ENCODE measurements at regions not wholly inside any gene's neighbourhood (a gene's known extent, or its start where the extent isn't known, plus 50 kb on each side); places are given as distances from the start of the nearest gene placed in this dataset.

GRCh38 chr6:128686084-128686483 is 165.7 kb upstream of the PTPRK start:
- Histone ChIP-seq H3K9me3 (peaks cover 0 to 2% of the 10 kb centered on the region in 2 donors), H3K27ac (no peak overlapping the region), H3K4me3 (no peak overlapping the region), H3K36me3 (no peaks in the 10 kb centered on the region), H3K27me3 (no peaks in the 10 kb centered on the region), H3K4me1 (no peaks in the 10 kb centered on the region)
- DNase-seq, result no peak
- TF ChIP-seq CTCF (IDR thresholded peaks at IDR 0.05), result no peak
- intact Hi-C loops (cut with DNase I), result no loop called here
- ATAC-seq, result no peak

DNA sequence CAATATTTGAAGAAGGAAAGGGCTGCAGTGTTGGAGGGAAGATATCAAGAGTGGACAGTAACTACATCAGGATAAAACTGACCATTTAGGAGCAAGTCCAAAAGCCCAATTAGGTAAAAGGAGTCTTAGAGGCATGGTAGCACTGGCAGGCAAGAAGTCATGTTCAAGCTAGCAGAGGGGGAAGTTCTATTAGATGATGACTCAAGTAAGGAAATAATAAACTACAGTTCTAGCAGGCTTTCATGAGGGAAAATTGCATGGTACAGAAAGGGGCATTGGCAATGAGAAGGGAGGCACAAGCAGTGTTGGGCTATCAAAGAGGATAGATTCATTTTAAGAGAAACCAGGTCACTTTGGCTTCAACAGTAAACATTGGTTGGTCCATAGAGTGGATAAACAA is 156.1 kb upstream of the PTPRK start:
- intact Hi-C loops (cut with DNase I), result no loop called here
- ATAC-seq (no peak), DNase-seq (no peak)
- no peaks in the 10 kb centered on the region for H3K4me1 ChIP-seq
- no peak overlapping the region for H3K27ac ChIP-seq
- no peak for TF ChIP-seq CTCF (IDR thresholded peaks at IDR 0.05)
- H3K36me3 ChIP-seq, result no peaks in the 10 kb centered on the region
- H3K4me3 ChIP-seq, result no peak overlapping the region
- no peaks in the 10 kb centered on the region for H3K9me3 ChIP-seq
- no peaks in the 10 kb centered on the region for H3K27me3 ChIP-seq

GRCh38 chr6:128672023-128672422 is 151.6 kb upstream of the PTPRK start:
- TF ChIP-seq CTCF (IDR thresholded peaks at IDR 0.05), result no peak
- intact Hi-C loops (cut with DNase I), result no loop called here

GRCh38 chr6:128667339-128667858 is 147.0 kb upstream of the PTPRK start:
- Histone ChIP-seq H3K27ac (no peak overlapping the region), H3K4me1 (no peaks in the 10 kb centered on the region), H3K36me3 (no peaks in the 10 kb centered on the region), H3K4me3 (no peak overlapping the region), H3K27me3 (no peaks in the 10 kb centered on the region), H3K9me3 (no peaks in the 10 kb centered on the region)
- ATAC-seq, result no peak
- no peak for DNase-seq
- intact Hi-C loops (cut with DNase I), result no loop called here
- no peak for TF ChIP-seq CTCF (IDR thresholded peaks at IDR 0.05)

More at GRCh38 chr6:128672023-128672422, 151.6 kb upstream of the PTPRK start:
- Histone ChIP-seq H3K27me3 (no peaks in the 10 kb centered on the region), H3K4me1 (no peaks in the 10 kb centered on the region), H3K36me3 (no peaks in the 10 kb centered on the region), H3K27ac (no peak overlapping the region), H3K9me3 (no peaks in the 10 kb centered on the region), H3K4me3 (no peak overlapping the region)
- no peak for DNase-seq
- ATAC-seq, result no peak

GRCh38 chr6:128666405-128666804 is 146.0 kb upstream of the PTPRK start:
- DNase-seq, result no peak
- Histone ChIP-seq H3K9me3 (no peaks in the 10 kb centered on the region), H3K27ac (no peak overlapping the region), H3K4me1 (no peaks in the 10 kb centered on the region), H3K36me3 (no peaks in the 10 kb centered on the region), H3K4me3 (no peak overlapping the region), H3K27me3 (no peaks in the 10 kb centered on the region)
- intact Hi-C loops (cut with DNase I), result no loop called here
- ATAC-seq, result no peak
- no peak for TF ChIP-seq CTCF (IDR thresholded peaks at IDR 0.05)

Measured in left lung (tissue), 4 donors.